HepG2 (cell line): ENCODE measurements at regions not wholly inside any gene's neighbourhood (a gene's known extent, or its start where the extent isn't known, plus 50 kb on each side); places are given as distances from the start of the nearest gene placed in this dataset.

ENCODE experiments used
- ATAC-seq: fragments of 200-7000 bp; cut with Tn5 transposase; 3 replicates; pipeline ENCODE4 v1.9.1; 2020; ENCODE audit warnings: mild to moderate bottlenecking, moderate library complexity
- BruUV-seq: library from RNA; stranded (reverse); fragments of 400-500 nt; replicated peaks from 2 replicates; lab custom pipeline; 2021; lab: Mats Ljungman, UMichigan
- CTCF ChIA-PET: fragments of 300-600 bp; formaldehyde crosslinking; extraction: SDS; loops from one replicate; lab custom pipeline; 2021; ENCODE audit warnings: low total read pairs, inconsistent platforms, low intra/inter-chr PET ratio; lab: Yijun Ruan, JAX
- POLR2A ChIA-PET: fragments of 350-600 bp; sonication (Branson Sonifier 250); formaldehyde crosslinking; loops from one replicate; lab custom pipeline; 2020; ENCODE audit warnings: antibody characterized with exemption, inconsistent platforms; lab: Yijun Ruan, JAX
- DNase-seq: peaks from one replicate; pipeline ENCODE4 v3.0.0-alpha.2; 2015; ENCODE audit warnings: low spot score
- FAIRE-seq: peaks from 3 replicates; lab custom pipeline; 2011; peaks lifted over from hg19 to GRCh38; lab: Jason Lieb, UNC
- H2AFZ ChIP-seq: one replicate; pipeline ENCODE4 v1.6.1; 2011; ENCODE audit warnings: low read length, inconsistent platforms
- H3K27ac ChIP-seq: fragments of 300-600 bp; 3 replicates; pipeline ENCODE4 v1.8.0; 2011; ENCODE audit warnings: mixed run types, mild to moderate bottlenecking, mixed read lengths, low read length, inconsistent platforms; ENCODE audit not compliant: insufficient read depth; ENCODE audit errors: extremely low read length
- H3K27me3 ChIP-seq, 2 experiments: fragments of 200-600 bp in 1 of 2; 2 replicates in 1 of 2; 3 replicates in 1 of 2; pipeline versions ENCODE4 v1.6.0 to v1.8.0; 2011; ENCODE audit warnings: low read length in 2 of 2, mild to moderate bottlenecking in 2 of 2, moderate library complexity in 2 of 2, inconsistent platforms in 1 of 2; ENCODE audit not compliant: insufficient read depth in 2 of 2, control insufficient read depth in 1 of 2
- H3K36me3 ChIP-seq, 2 experiments: fragments of 200-600 bp in 1 of 2; replicated peaks in 1 of 2; 2 replicates in 1 of 2; 3 replicates in 1 of 2; pipeline versions ENCODE4 v1.5.1 to v1.8.0; 2011; ENCODE audit warnings: low read length in 2 of 2, inconsistent platforms in 1 of 2; ENCODE audit not compliant: insufficient read depth in 2 of 2, control insufficient read depth in 1 of 2
- H3K4me1 ChIP-seq: 2 replicates; pipeline ENCODE4 v1.5.1; 2012; ENCODE audit warnings: low read length, inconsistent platforms; ENCODE audit not compliant: insufficient read depth
- H3K4me2 ChIP-seq: 2 replicates; pipeline ENCODE4 v1.6.0; 2011; ENCODE audit warnings: low read depth, low read length, inconsistent platforms
- H3K4me3 ChIP-seq, 3 experiments: fragments of 200-600 bp in 1 of 3; sonication (generic), shearing (Covaris generic) in 1 of 3; replicated peaks in 1 of 3; 2 replicates each; pipeline ENCODE4 v1.5.1; 2011 to 2016; ENCODE audit warnings: low read length in 3 of 3, inconsistent platforms in 2 of 3, low read depth in 2 of 3, mild to moderate bottlenecking in 2 of 3, control low read depth in 1 of 3, mixed read lengths in 1 of 3; ENCODE audit not compliant: insufficient read depth in 1 of 3
- H3K79me2 ChIP-seq: one replicate; pipeline ENCODE4 v1.6.1; 2011; ENCODE audit warnings: low read length, inconsistent platforms; ENCODE audit not compliant: insufficient read depth
- H3K9ac ChIP-seq: 2 replicates; pipeline ENCODE4 v1.6.0; 2011; ENCODE audit warnings: mild to moderate bottlenecking, low read depth, low read length, inconsistent platforms; ENCODE audit not compliant: insufficient read depth
- H3K9me3 ChIP-seq: 2 replicates; pipeline ENCODE4 v1.5.1; 2012; ENCODE audit warnings: mild to moderate bottlenecking, low read length
- H4K20me1 ChIP-seq: 2 replicates; pipeline ENCODE4 v1.6.0; 2011; ENCODE audit warnings: inconsistent platforms, mild to moderate bottlenecking, low read length, moderate library complexity; ENCODE audit not compliant: insufficient read depth
- CBFB ChIP-seq: sonication (generic); formaldehyde crosslinking; IDR thresholded peaks from 2 replicates; pipeline ENCODE4 v1.4.0; 2020; ENCODE audit warnings: missing genetic modification reagents
- E2F5 ChIP-seq: sonication (generic); formaldehyde crosslinking; conservative IDR thresholded peaks from 2 replicates; pipeline ENCODE4 v1.4.0; 2020; ENCODE audit warnings: missing genetic modification reagents
- KDM5A ChIP-seq: fragments of 200-600 bp; sonication (generic); IDR thresholded peaks from 2 replicates; pipeline ENCODE4 v1.7.0; 2018; ENCODE audit warnings: antibody characterized with exemption, mild to moderate bottlenecking, low read length, borderline replicate concordance
- KDM6A ChIP-seq: IDR thresholded peaks from 2 replicates; pipeline ENCODE4 v1.6.1; 2016; ENCODE audit warnings: low read depth
- KMT2A ChIP-seq: sonication (generic); formaldehyde crosslinking; IDR thresholded peaks from 2 replicates; pipeline ENCODE4 v1.4.0; 2020; ENCODE audit warnings: missing genetic modification reagents
- MIER3 ChIP-seq: IDR thresholded peaks from 2 replicates; pipeline ENCODE4 v1.6.1; 2016; ENCODE audit warnings: missing compliant biosample characterization, borderline replicate concordance
- MXI1 ChIP-seq: IDR thresholded peaks from 3 replicates; pipeline ENCODE4 v1.6.1; 2012; ENCODE audit warnings: low read depth, low read length, inconsistent platforms, borderline replicate concordance
- NFKBIZ ChIP-seq: IDR thresholded peaks from 2 replicates; pipeline ENCODE4 v1.6.1; 2018; ENCODE audit warnings: missing genetic modification reagents, missing compliant biosample characterization
- NPAS2 ChIP-seq: sonication (generic); formaldehyde crosslinking; IDR thresholded peaks from 2 replicates; pipeline ENCODE4 v1.8.0; 2022; ENCODE audit warnings: mild to moderate bottlenecking, missing genetic modification reagents, borderline replicate concordance
- POGZ ChIP-seq: sonication (generic); formaldehyde crosslinking; IDR thresholded peaks from 2 replicates; pipeline ENCODE4 v1.4.0; 2020; ENCODE audit warnings: mild to moderate bottlenecking, missing genetic modification reagents
- POLR2G ChIP-seq: fragments of 200-400 bp; formaldehyde crosslinking; IDR thresholded peaks from 2 replicates; pipeline ENCODE4 v1.6.1; 2018; ENCODE audit warnings: mild to moderate bottlenecking, low read depth, low read length, moderate library complexity
- SAP130 ChIP-seq: IDR thresholded peaks from 2 replicates; pipeline ENCODE4 v1.6.1; 2016; ENCODE audit warnings: low read depth
- ZFP41 ChIP-seq: sonication (generic); formaldehyde crosslinking; IDR thresholded peaks from 2 replicates; pipeline ENCODE4 v1.4.0; 2020; ENCODE audit warnings: mild to moderate bottlenecking, missing genetic modification reagents, borderline replicate concordance
- ZKSCAN5 ChIP-seq: sonication (generic); formaldehyde crosslinking; IDR thresholded peaks from 2 replicates; pipeline ENCODE4 v1.5.1; 2020; ENCODE audit warnings: mild to moderate bottlenecking, missing genetic modification reagents
- ZNF333 ChIP-seq: sonication (generic); formaldehyde crosslinking; IDR thresholded peaks from 2 replicates; pipeline ENCODE4 v1.4.0; 2020; ENCODE audit warnings: mild to moderate bottlenecking, missing genetic modification reagents, borderline replicate concordance
- ZNF549 ChIP-seq: sonication (generic); formaldehyde crosslinking; IDR thresholded peaks from 2 replicates; pipeline ENCODE4 v1.5.0; 2020; ENCODE audit warnings: missing genetic modification reagents
- ZNF678 ChIP-seq: sonication (generic); formaldehyde crosslinking; IDR thresholded peaks from 2 replicates; pipeline ENCODE4 v1.4.0; 2020; ENCODE audit warnings: mild to moderate bottlenecking, missing genetic modification reagents
- WGBS: methylation state at CpG from one replicate; pipeline ENCODE4 v1.1.6; 2017; ENCODE audit warnings: low lambda C conversion rate; 5-methylcytosine and 5-hydroxymethylcytosine counted together
- in situ Hi-C: cut with HindIII; loops from 2 replicates; pipeline ENCODE4 v1.10.0; 2017; ENCODE audit warnings: low pct_unique_long_range_greater_than_20kb; ENCODE audit not compliant: extremely low pct_ligation_motif_present
- intact Hi-C: fragments of 100-400 bp; cut with micrococcal nuclease; formaldehyde crosslinking; loops from one replicate; pipeline ENCODE4 v1.10.0; 2022; ENCODE audit not compliant: unreplicated experiment

DNA sequence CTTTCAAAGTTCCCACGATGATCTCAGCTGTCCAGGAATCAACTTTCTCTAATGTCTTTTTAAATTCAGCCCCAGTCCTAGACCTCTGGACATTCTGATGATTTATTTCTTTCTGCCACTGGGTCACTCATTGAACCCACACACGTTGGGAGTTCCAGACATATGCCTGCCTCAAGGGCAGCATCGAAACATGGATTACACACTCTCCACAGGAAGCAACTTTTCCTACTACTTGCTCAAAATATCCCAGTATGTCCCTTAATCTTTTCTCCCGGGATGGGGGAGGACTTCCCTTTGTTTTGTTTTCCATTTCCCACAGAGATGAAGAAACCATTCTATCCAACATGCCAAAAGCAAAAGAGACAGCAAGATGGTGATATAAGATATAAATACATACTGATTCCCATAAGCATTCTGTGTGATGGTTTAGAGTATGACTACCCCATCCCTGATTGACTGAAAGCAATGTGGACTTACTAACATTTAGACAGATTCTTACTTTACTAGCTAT, 79.8 kb upstream of the PPARGC1A start:
- Histone ChIP-seq H3K4me3 (no peak overlapping the region), H3K9me3 (no peaks in the 10 kb centered on the region), H3K4me2 (no peak overlapping the region), H3K27ac (no peak overlapping the region), H3K9ac (no peak overlapping the region), H3K79me2 (no peaks in the 10 kb centered on the region), H3K27me3 (0 out of 5 replicates have a peak, but pooled peaks cover 1 to 4% of the 10 kb centered on the region in 2 experiments), H4K20me1 (no peaks in the 10 kb centered on the region), H3K36me3 (no peaks in the 10 kb centered on the region), H3K4me1 (peaks cover 11% of the 10 kb centered on the region), H2AFZ (no peak overlapping the region)
- ChIA-PET POLR2A (no interaction called here), CTCF (no interaction called here)
- intact Hi-C loops = loop anchor here (5.0 kb wide), 1 partner anchor 192 kb away; no protein-coding TSS in a partner anchor
- in situ Hi-C loops = no loop called here
- BruUV-seq = no TSS peak
- ATAC-seq (no peak), DNase-seq (no peak), FAIRE-seq (no peak)
- WGBS = 25% methylated on average over 4 of the region's 4 CpGs
- no peak for TF ChIP-seq MIER3 (CRISPR knock-in tag)
- TF ChIP-seq KMT2A (CRISPR knock-in tag) = no peak
- TF ChIP-seq MXI1 = no peak
- no peak for TF ChIP-seq NPAS2 (CRISPR knock-in tag)
- no peak for TF ChIP-seq KDM5A
- no peak for TF ChIP-seq POLR2G
- TF ChIP-seq ZKSCAN5 (CRISPR knock-in tag) = no peak
- TF ChIP-seq ZNF333 (CRISPR knock-in tag) = no peak
- no peak for TF ChIP-seq ZNF549
- TF ChIP-seq KDM6A (CRISPR knock-in tag) = no peak
- TF ChIP-seq E2F5 (CRISPR knock-in tag) = no peak
- no peak for TF ChIP-seq ZNF678
- TF ChIP-seq POGZ (CRISPR knock-in tag) = no peak
- TF ChIP-seq NFKBIZ (CRISPR knock-in tag) = no peak
- TF ChIP-seq CBFB (CRISPR knock-in tag) = no peak
- no peak for TF ChIP-seq ZFP41 (CRISPR knock-in tag)
- no peak for TF ChIP-seq SAP130 (CRISPR knock-in tag)
